GM13976 (cell line): ENCODE measurements at regions not wholly inside any gene's neighbourhood (a gene's known extent, or its start where the extent isn't known, plus 50 kb on each side); places are given as distances from the start of the nearest gene placed in this dataset.

ENCODE experiments used
- DNase-seq: peaks from one replicate; pipeline ENCODE4 v3.0.0; 2012; ENCODE audit warnings: low spot score
- CTCF ChIP-seq: IDR thresholded peaks from 2 replicates; pipeline ENCODE4 v1.5.1; 2012; ENCODE audit warnings: borderline replicate concordance, mild to moderate bottlenecking; ENCODE audit not compliant: insufficient read depth; ENCODE audit errors: extremely low read depth, missing control alignments, control extremely low read depth
- in situ Hi-C: fragments of 300-500 bp; cut with MboI; formaldehyde crosslinking; loops from one replicate; pipeline ENCODE4 v1.12.0; 2022; ENCODE audit warnings: low sequenced_read_pairs, mixed read lengths, inconsistent platforms; ENCODE audit not compliant: unreplicated experiment

DNA sequence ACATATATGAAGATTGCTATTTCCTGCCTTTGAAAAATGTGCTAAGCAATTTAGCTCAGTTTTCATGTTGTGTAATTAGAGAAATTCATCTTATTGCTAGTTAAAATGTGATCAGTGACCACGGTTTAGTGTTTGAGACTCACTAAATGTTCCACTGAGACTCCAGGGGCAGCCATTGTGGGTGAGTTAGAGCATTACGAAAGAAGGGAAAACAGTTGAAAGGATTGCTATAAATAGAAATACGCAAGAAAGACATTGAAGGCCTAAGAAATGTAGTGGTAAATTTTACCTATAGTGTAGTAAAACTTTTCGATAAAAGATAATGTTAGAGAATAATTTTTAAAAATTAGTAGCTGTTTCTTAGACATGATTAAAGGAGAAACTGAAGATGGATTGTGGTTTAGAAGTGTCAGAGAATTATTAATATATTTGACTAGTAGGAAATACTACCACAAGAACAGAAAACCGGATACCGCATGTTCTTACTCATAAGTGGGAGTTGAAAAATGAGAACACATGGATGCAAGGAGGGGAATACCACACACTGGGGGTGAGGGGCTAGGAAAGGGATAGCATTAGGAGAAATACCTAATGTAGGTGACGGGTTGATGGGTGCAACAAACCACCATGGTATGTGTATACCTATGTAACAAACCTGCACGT is 394.5 kb downstream of the SEMA3D start:
- no peak for DNase-seq
- in situ Hi-C loops = no loop called here
- TF ChIP-seq CTCF = no peak

- DNase-seq = no peak
- TF ChIP-seq CTCF = no peak
- in situ Hi-C loops = no loop called here
Observed at GRCh38 chr7:84790882-84791281, 396.0 kb downstream of the SEMA3D start.

GRCh38 chr7:84786073-84786472 is 400.8 kb downstream of the SEMA3D start:
- no peak for TF ChIP-seq CTCF
- in situ Hi-C loops = no loop called here
- no peak for DNase-seq

DNA sequence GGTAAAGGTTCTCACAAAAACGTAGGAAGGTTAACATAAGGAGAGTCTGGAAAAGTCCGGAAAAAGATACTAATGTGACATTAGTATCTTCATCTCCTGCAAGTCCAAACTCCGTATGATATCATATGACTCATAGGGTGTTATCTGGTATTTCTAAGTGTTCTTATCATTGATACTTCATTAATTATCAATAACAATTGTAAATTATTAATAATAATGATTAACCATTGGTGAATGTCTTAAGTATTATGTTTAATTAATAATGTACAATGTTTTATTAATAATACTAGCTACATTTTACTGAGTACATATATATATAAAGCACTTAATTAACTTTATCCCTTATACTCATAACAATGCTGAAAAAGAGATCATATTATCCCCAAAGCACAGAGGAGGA is 402.4 kb downstream of the SEMA3D start:
- no peak for TF ChIP-seq CTCF
- in situ Hi-C loops = no loop called here
- no peak for DNase-seq

GRCh38 chr7:84783141-84783778 is 403.6 kb downstream of the SEMA3D start:
- no peak for DNase-seq
- in situ Hi-C loops = no loop called here

DNA sequence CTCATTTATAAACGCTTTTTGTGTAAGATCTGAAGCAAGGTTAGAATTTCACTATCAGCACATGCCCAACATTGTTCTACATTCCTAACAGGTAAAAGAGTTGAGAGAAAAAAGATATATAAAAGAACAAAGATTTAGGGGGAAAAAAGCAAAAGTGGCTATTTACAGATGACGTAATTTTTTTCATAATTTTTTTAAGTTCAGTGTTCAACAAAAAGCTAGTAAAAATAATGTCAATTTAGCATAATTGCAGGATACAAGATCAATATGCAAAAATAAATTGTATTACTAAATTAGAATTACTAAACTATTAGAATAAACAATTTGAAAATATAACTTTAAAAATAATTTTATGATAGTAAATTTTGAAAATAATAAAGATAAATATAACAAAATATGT is 405.0 kb downstream of the SEMA3D start:
- in situ Hi-C loops = no loop called here
- no peak for TF ChIP-seq CTCF
- no peak for DNase-seq

More at GRCh38 chr7:84783141-84783778, 403.6 kb downstream of the SEMA3D start:
- no peak for TF ChIP-seq CTCF
